ENCODE measurements at regions not wholly inside any gene's neighbourhood (a gene's known extent, or its start where the extent isn't known, plus 50 kb on each side); places are given as distances from the start of the nearest gene placed in this dataset.

- TF ChIP-seq CTCF (IDR thresholded peaks at IDR 0.05) = no peak
- no peak for TF ChIP-seq POLR2A (IDR thresholded peaks at IDR 0.05)
- TF ChIP-seq POLR2AphosphoS5 (IDR thresholded peaks at IDR 0.05; ENCODE audit: insufficient read depth in 1 of 2, low read depth in 1 of 2) = no peak
These were observed 537.3 kb downstream of the SUCLA2 start for GRCh38 chr13:47463726-47464125.

Data from vagina (tissue), 2 donors.